ENCODE measurements at regions not wholly inside any gene's neighbourhood (a gene's known extent, or its start where the extent isn't known, plus 50 kb on each side); places are given as distances from the start of the nearest gene placed in this dataset.
"Not testable (repeated sequence)": the region's sequence is repeated elsewhere in the genome, so short reads cannot be mapped to it uniquely, and the experiment has no call there.

GRCh38 chr5:56628616-56629015, 186.7 kb upstream of the MAP3K1 start:
- not testable (repeated sequence) for TF ChIP-seq POLR2AphosphoS5 (IDR thresholded peaks at IDR 0.05; ENCODE audit: low read depth, low read length); TAF1 (IDR thresholded peaks at IDR 0.05; ENCODE audit: borderline replicate concordance, low read depth, low read length)
